HG02588 (cell line): ENCODE measurements at regions not wholly inside any gene's neighbourhood (a gene's known extent, or its start where the extent isn't known, plus 50 kb on each side); places are given as distances from the start of the nearest gene placed in this dataset.
A peak's percentile ranks its signal among the peaks of the same experiment; 100 is the strongest.
"Not testable (repeated sequence)": the region's sequence is repeated elsewhere in the genome, so short reads cannot be mapped to it uniquely, and the experiment has no call there.

Source experiments
- ATAC-seq: cut with Tn5 transposase; IDR thresholded peaks from one replicate; pipeline ENCODE4 v1.9.1; 2021; ENCODE audit warnings: mild to moderate bottlenecking, moderate library complexity; ENCODE audit not compliant: unreplicated experiment

- no peak for ATAC-seq
Measured at GRCh38 chr10:31123946-31124345, 92.3 kb upstream of the ZNF438 start.

GRCh38 chr10:31124852-31125251, 93.2 kb upstream of the ZNF438 start:
- ATAC-seq: no peak

- no peak for ATAC-seq
Measured at GRCh38 chr10:31125789-31126188, 94.1 kb upstream of the ZNF438 start.

GRCh38 chr10:31126593-31126992, 94.9 kb upstream of the ZNF438 start:
- ATAC-seq: no peak

DNA sequence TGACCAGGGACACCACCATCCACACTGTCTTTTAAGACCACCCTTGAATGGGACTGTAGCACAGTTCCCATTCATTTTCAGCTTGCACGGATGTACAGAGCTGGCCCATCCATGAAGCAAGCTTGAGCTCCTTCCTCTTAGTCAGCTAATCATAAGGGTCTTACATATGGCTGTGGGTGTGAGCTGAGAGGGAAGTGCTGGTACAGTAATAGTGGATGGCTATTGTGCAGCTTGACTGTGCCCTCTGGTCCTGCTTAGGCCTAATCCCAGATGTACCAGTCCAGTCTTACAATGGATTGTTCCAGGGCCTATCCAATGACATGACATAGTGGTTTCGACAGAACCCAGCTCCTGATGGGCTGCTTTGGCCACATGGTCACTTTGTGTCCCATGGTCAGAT, 96.9 kb upstream of the ZNF438 start:
- ATAC-seq: no peak

GRCh38 chr10:31129271-31129670, 97.6 kb upstream of the ZNF438 start:
- no peak for ATAC-seq

GRCh38 chr10:31129880-31130405, 98.3 kb upstream of the ZNF438 start:
- no peak for ATAC-seq

DNA sequence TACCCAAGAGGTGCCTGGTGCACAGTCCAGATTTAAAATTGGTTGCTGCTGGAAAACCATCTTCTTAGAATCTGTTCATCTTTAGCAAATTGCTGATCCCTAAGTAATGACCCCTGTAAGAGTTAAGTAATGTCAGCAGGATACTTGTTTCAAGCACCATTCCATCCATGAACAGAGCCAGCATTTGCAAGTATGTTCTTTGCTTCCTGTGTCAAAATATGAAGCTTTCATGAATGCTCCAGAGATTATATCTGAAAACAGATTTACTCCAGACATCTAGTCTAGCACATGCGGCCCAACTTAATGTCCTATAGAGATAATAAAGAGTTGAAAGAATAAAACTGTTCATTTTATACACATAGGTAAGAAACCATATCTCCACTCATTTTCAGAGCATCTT, 98.7 kb upstream of the ZNF438 start:
- ATAC-seq: no peak

DNA sequence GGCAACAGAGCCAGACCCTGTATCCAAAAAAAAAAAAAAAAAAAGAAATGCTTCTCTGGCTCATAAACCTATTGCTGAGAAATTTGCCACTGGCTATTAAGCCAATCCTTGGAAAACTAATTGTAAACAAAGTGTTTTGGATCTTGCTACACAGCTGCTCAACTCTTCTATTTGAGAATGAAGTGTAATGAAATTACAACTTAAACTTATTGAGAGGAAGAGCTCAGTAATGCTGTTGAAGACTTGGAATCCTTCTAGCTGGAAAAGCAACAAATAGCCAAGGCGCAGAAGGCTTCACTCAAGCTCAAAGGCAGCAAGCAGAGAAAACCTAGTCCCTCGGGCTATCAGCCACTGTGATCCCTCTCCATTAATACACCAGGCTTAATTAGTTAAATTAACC, 99.6 kb upstream of the ZNF438 start:
- ATAC-seq: no peak

- no peak for ATAC-seq
Measured at GRCh38 chr10:31132681-31133244, 101.1 kb upstream of the ZNF438 start.

- no peak for ATAC-seq
Measured at GRCh38 chr10:31133251-31133791, 101.7 kb upstream of the ZNF438 start.

- peak; percentile 58 for ATAC-seq
Measured at GRCh38 chr10:31133792-31134310, 102.2 kb upstream of the ZNF438 start.

DNA sequence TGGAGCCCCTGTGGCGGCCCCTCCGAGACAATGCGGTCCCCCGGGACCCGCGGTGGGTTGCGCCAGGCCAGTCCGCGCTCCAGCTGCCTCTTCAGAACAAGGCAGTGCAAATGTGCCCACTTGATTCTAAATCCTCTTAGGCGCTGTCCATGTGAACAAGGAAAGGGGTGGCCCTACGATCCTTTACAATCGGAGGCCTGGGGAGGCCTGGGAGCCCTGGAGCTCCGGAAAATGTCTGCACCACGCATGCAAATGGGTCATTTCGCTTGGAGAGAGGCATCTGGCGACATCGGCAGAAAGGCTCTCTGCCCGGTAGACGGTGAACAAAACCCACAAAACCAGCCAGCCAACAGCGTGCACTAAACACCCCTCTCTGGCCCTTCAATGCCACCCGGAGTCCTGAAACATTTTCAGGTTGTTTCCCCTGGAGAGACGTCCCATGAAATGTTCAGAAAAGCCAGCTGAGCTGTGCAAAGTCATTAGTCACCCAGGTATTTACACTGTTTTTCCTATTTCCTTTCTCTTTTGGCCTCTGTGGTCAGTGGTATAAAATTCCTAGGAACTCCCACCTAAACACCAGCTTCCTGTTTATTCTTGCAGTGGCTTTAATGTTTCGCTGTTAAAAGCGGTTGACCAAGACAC, 102.8 kb upstream of the ZNF438 start:
- peak; percentile 40 for ATAC-seq

- no peak for ATAC-seq
Measured at GRCh38 chr10:31135171-31135570, 103.5 kb upstream of the ZNF438 start.

GRCh38 chr10:31135791-31136190, 104.1 kb upstream of the ZNF438 start:
- ATAC-seq: not testable (repeated sequence)

GRCh38 chr10:31136386-31136785, 104.7 kb upstream of the ZNF438 start:
- no peak for ATAC-seq

DNA sequence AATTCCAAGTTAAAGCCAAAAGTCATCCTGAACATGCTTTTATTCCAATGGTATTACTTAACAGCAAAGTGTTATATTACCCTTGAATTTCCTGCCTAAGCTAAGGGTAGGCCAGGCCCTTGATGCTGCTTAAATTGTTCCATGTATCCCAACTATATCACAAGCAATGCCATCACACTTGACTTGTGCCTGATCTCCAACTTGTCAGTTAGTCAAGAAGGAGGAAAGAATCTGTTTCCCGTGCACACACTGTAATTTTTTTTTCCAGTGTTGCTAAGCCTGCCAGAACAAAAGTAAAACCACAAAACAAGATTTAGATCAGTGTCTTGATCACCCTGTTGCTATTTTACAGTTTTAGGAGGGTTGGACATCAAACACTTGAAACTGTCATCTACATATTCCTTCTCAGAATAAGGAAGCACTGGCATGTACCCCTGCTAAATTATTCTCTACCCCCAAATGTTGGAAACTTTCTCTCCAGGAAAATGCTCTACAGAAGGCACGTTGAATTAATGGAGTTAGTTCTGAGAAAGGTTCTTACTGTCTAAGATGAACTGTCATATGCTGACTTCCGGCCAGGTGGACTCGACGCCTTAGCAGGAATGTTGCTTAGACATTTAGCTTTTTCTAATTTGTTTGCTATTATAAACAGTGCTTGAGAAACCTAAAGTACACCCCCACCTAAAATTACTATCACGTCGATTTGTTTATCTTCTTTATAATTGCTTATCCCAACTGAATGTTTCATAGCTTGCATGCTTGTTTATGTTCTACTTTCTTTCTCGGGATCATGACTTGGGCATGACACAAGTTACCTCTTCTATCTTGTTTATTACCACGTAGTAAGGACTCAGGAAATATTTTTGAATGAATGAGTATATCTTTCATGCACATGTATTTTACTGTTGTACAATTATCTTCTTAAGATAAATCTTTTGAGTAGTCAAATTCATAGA, 105.5 kb upstream of the ZNF438 start:
- ATAC-seq: no peak

GRCh38 chr10:31138026-31138553, 106.4 kb upstream of the ZNF438 start:
- no peak for ATAC-seq

- ATAC-seq: no peak
Measured at GRCh38 chr10:31139497-31139896, 107.8 kb upstream of the ZNF438 start.

GRCh38 chr10:31140716-31141115, 109.1 kb upstream of the ZNF438 start:
- ATAC-seq: no peak

GRCh38 chr10:31142026-31142425, 110.4 kb upstream of the ZNF438 start:
- no peak for ATAC-seq
